DOHH2 (cell line): ENCODE measurements at regions not wholly inside any gene's neighbourhood (a gene's known extent, or its start where the extent isn't known, plus 50 kb on each side); places are given as distances from the start of the nearest gene placed in this dataset.

ENCODE experiments used
- CTCF ChIP-seq: fragments of 200-600 bp; sonication (generic); IDR thresholded peaks from one replicate; pipeline ENCODE4 v1.5.1; 2014; ENCODE audit warnings: antibody characterized with exemption, mild to moderate bottlenecking, low read depth, low read length; ENCODE audit not compliant: poor library complexity, severe bottlenecking
- EZH2phosphoT487 ChIP-seq: fragments of 200-600 bp; sonication (generic); IDR thresholded peaks from 2 replicates; pipeline ENCODE4 v1.6.1; 2017; ENCODE audit warnings: borderline replicate concordance, mild to moderate bottlenecking, antibody characterized with exemption, low read length, moderate library complexity, mixed read lengths

- TF ChIP-seq CTCF (no peak), EZH2phosphoT487 (no peak)
Observed at GRCh38 chr1:233439721-233440120, 112.2 kb downstream of the MAP3K21 start.
